DMS53 treated with DMSO at 0.1 percent for 48 hours (cell line): ENCODE measurements at regions not wholly inside any gene's neighbourhood (a gene's known extent, or its start where the extent isn't known, plus 50 kb on each side); places are given as distances from the start of the nearest gene placed in this dataset.

Source experiments
- DNase-seq: peaks from one replicate; lab custom pipeline; 2025; ENCODE audit not compliant: unreplicated experiment; lab: John Stamatoyannopoulos, UW

GRCh38 chr7:16065939-16066338 lies 355.4 kb downstream of the CRPPA start:
- no peak for DNase-seq

- DNase-seq, result no peak
Observed at GRCh38 chr7:16063716-16064675, 357.3 kb downstream of the CRPPA start.

DNA sequence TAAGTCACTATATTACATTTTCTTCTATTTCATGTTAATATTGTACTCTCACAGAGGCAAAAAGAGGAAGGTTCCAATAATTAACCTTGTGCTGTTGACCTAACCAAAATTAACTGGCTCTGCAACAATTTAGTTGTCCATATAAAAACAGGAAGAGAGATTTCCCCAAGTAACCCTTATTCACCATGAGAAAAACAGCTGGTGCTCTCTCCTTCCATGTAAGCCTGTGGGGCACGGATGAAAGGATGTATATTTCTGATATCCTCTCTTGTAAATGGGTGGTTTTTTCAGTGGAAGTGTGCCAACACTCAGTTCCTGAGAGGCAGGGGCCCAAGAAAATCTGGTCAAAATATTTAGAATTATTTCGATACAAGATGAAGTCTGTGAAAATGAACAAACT lies 358.1 kb downstream of the CRPPA start:
- DNase-seq, result no peak

GRCh38 chr7:16062269-16062668 lies 359.1 kb downstream of the CRPPA start:
- DNase-seq, result no peak

DNA sequence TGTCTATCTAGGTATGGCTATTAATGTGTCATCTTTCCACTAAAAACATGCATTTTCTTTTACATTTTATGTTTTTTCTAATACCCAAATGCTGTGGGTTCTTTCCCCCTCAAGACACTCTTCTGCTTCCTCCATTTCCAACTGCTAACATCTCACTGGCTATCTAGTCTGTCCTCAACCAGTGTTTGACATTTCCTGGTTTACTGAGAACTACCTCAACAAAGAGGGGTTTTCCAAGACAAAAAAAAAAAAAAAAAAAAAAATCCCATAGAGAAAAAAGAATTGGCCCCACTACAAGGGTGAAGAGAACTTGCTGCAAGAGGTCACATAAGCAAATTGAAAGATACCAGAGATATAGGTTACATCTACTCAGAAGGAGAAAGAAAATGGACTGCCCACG lies 359.7 kb downstream of the CRPPA start:
- DNase-seq, result no peak

- no peak for DNase-seq
Observed at GRCh38 chr7:16061011-16061410, 360.3 kb downstream of the CRPPA start.

GRCh38 chr7:16060502-16060901 lies 360.8 kb downstream of the CRPPA start:
- no peak for DNase-seq

GRCh38 chr7:16055263-16055976 lies 365.9 kb downstream of the CRPPA start:
- DNase-seq, result no peak

DNA sequence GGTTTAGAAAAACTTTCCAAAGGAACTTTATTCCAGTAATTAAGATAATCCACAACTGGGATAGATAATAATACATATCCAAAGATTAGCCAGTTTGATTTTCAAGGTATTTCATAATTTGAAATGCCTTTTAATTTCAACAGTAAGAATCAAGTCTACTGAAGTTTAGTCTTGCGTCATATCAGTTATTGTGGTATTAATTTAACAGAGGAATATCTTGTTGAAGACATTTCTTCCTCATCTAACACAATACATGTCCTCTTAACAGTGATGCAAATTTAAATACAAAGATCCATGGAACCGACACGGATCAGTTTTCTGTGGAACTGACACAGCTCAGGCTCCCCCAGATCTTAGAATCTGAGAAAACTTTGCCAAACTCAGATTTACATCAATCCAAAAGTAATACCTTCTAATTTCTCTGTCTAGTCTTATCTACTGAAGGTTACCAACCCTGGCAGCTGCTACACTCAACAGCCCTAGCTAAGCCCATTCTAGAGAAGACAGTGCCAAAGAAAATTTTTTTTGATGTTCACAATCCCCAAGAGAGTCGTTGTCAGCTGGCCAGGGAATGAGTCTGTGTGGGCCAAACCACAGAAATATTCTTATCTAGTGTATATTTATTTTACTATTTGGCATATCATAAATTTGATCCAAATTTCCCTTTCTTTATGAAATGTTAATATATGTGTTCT lies 365.2 kb upstream of the MEOX2 start:
- no peak for DNase-seq

DNA sequence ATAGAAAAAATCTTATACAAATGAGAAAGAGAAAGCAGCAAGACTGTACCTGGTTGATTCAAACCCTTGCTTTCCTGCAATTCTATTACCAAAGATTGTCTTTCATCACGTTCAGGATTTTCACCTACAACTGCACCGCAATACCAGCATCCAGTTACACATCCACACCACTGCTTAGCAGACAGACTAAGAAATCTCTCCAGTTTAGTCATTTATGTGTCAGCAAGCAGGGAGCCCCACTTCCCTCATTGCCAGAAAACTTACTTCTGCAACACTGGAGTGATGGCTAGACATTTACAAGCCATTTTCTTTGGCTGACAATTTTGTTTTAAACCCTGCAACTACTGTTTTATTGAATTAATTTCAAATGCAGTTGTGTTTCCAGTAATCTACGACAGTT lies 359.6 kb upstream of the MEOX2 start:
- no peak for DNase-seq

- DNase-seq, result no peak
Observed at GRCh38 chr7:16045296-16045695, 358.8 kb upstream of the MEOX2 start.

DNA sequence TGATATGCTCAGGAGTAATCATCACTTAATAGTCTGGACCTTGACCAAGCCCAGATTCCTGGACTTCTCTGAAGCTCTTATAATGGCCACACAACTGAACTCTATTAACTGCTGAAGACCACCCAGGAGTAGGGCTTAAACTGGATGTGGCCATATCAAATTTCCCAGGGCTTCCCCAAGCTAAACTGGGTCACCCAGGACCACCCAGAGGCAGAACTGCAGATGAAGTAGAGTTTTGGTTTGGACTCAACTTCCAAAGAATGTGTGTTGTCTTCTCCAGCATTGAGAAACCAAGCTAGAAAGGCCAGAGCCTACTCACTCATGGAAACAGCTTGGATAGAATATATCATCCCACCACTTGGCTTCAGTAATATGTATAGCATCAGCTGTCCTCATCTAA lies 358.2 kb upstream of the MEOX2 start:
- no peak for DNase-seq

DNA sequence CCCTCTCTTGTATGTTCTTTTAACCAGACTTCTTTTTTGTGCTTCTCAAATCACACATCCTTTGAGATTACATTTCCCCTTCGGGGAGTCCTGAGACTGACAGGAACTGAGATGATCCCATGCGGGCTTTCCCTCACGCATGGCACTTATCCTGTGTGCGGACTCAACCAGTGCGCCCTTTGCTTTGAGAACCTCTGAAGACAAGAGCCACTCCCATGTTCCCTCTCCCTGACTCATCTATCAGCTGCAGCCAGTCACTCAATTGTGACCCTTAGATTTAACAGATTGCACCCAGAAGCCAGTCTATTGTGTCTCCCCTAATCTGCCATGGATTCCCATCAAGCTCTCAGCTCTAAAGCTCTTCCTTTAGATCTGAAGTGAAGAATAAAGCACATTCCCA lies 353.9 kb upstream of the MEOX2 start:
- DNase-seq, result no peak

GRCh38 chr7:16038906-16039305 lies 352.4 kb upstream of the MEOX2 start:
- DNase-seq, result no peak

DNA sequence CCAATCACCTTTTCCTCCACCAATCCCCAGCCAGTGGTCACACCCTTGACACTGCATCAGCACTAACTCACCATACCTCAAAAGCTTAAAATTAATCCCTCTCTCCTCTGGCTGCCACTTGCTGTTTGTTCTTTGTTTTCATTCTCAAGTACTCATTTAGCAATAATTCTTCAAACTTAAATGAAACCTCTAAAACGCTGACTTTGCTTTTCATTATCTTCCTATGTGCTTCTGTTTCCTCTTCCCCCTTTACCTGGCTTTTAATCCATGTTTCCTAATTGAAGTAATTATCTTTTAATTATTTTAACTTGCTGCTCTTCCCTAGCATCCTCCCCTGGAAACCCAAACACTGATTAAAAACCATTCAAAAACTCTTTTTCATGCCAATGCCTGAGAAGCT lies 348.9 kb upstream of the MEOX2 start:
- DNase-seq, result no peak

- no peak for DNase-seq
Observed at GRCh38 chr7:16034866-16035265, 348.4 kb upstream of the MEOX2 start.

DNA sequence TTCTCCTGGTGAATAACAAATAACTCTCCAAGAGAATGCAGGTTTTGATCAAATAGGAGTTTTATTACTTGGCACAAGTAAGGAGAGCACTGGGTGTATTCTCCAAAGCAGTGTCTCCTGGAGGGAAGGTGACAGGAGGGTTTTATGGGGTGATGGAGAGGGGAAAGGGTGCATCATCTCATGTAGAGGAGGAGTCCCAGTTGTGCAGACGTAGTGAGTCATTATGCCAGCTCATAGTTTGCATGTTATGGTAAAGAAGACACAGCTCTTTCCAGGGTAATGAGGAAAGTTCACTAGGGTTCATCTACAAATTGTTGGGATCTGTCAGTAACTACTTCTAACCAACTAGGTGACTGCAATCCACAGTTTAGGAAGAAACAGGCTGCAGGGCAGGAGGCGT lies 347.9 kb upstream of the MEOX2 start:
- DNase-seq, result no peak

- no peak for DNase-seq
Observed at GRCh38 chr7:16033233-16033632, 346.8 kb upstream of the MEOX2 start.

GRCh38 chr7:16028636-16029035 lies 342.2 kb upstream of the MEOX2 start:
- no peak for DNase-seq

- DNase-seq, result no peak
Observed at GRCh38 chr7:16028103-16028502, 341.6 kb upstream of the MEOX2 start.

DNA sequence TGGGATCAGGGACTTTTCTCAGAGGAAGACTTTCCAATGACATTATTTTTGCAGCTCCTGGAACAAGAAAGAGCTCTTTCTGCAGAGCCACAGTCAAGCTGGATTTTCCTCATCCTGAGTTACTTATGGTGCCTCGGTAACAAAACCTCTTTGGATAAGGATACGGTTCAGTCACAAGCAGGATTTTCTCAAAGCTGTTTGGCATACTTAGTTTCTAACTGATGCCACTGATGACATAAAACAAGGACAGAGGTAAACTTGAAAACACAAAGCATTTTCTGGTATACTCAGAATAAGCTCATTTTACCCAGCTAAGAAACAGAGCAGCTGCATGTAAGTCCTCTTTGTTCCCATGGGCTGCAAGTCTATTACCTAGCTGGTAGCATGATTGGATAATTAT lies 340.9 kb upstream of the MEOX2 start:
- DNase-seq, result no peak
